ENCODE measurements at regions not wholly inside any gene's neighbourhood (a gene's known extent, or its start where the extent isn't known, plus 50 kb on each side); places are given as distances from the start of the nearest gene placed in this dataset.
"Not testable (repeated sequence)": the region's sequence is repeated elsewhere in the genome, so short reads cannot be mapped to it uniquely, and the experiment has no call there.

GRCh38 chr1:157431751-157432150 is 120.6 kb downstream of the FCRL5 start:
- no peak overlapping the region for H3K4me3 ChIP-seq
- no peaks in the 10 kb centered on the region for H3K4me1 ChIP-seq
- no peaks in the 10 kb centered on the region for H3K9me3 ChIP-seq
- no peaks in the 10 kb centered on the region for H3K36me3 ChIP-seq
- TF ChIP-seq CTCF (IDR thresholded peaks at IDR 0.05): no peak
- no peaks in the 10 kb centered on the region for H3K27me3 ChIP-seq
- FAIRE-seq: no peak
- no peak for ATAC-seq
- WGBS, 2 donors: 77 to 90% methylated on average over 5 of the region's 5 CpGs
- intact Hi-C loops (cut with DNase I): no loop called here
- no peak overlapping the region for H3K27ac ChIP-seq
- no peak for DNase-seq

DNA sequence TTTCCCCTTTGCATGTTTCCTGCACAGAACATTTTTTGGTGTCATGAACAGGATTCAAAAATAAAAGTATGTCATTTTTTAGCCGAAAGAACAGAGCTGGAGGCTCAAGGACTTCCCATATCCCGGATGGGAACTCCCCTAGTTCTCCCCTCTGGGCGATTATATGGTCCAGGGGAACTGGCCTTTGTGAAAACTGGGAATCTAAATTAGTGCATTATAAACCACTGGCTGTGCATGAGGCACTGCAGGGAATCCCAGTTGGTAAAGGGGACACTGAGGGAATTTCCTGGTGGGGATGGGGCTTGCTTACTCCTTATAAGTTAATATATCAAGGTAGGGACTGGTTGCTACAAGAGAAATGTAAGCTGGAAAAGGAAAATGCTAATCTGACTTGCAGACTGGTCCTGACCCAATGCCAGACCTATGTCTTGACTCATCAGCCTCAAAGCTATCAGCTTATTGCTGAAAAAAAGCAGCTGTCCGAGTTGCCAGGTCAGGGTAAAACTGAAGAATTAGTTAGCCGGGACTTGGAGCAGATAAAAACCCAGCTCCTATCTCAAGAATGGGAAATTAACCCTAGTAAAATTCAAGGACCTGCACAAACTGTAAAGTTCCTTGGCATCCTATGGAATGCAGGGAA is 122.6 kb downstream of the FCRL5 start:
- FAIRE-seq: no peak

DNA sequence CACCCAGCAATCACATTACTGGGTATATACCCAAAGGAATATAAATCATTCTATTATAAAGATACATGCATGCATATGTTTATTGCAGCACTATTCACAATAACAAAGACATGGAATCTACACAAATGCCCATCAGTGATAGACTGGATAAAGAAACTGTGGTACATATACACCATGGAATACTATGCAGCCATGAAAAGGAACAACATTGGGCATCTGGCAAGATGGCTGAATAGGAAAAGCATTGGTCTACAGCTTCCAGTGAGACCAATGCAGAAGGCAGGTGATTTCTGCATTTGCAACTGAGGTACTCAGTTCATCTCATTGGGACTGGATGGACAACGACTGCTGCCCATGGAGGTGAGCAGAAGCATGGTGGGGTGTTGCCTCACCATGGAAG is 128.6 kb downstream of the FCRL5 start:
- FAIRE-seq; H3K4me1 ChIP-seq; H3K36me3 ChIP-seq; intact Hi-C loops (cut with DNase I); H3K27ac ChIP-seq; H3K27me3 ChIP-seq; H3K9me3 ChIP-seq; H3K4me3 ChIP-seq; ATAC-seq; DNase-seq: not testable (repeated sequence)
- 93 to 96% methylated on average over 1 of the region's 1 CpG for whole genome bisulfite sequencing, 2 donors

More for the DNA sequence above, 122.6 kb downstream of the FCRL5 start:
- Histone ChIP-seq H3K9me3 (no peaks in the 10 kb centered on the region), H3K27ac (no peak overlapping the region), H3K27me3 (no peaks in the 10 kb centered on the region), H3K36me3 (no peaks in the 10 kb centered on the region), H3K4me3 (no peak overlapping the region), H3K4me1 (no peaks in the 10 kb centered on the region)
- ATAC-seq (no peak), DNase-seq (no peak)
- intact Hi-C loops (cut with DNase I): no loop called here
- 67 to 72% methylated on average over 5 of the region's 5 CpGs for WGBS, 2 donors
- no peak for TF ChIP-seq CTCF (IDR thresholded peaks at IDR 0.05)

DNA sequence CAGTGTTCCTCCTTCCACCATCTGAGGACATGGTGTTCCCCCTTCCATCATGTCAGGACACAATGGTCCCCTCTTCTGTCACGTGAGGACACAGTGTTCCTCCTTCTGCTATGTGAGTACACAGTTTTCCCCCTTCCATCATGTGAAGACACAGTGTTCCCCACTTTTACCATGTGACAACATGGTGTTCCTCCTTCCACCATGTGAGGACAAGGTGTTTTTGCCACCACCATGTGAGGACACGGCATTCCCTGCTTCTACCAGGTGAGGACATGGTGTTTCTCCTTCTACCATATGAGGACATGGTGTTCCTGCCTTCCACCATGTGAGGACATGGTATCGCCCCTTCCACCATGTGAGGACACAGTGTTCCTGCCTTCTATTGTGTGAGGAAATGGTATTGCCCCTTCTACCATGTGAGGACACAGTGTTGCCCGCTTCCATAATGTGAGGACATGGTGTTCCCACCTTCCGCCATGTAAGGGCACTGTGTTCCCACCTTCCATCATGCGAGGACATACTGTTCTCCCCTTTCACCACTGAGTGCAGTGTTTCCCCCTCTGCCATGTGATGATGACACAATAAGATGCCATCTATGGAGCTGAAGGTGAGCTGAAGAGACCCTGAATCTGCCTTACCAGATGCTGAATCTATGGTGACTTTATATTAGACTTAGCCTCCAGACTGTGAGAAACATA is 132.3 kb downstream of the FCRL5 start:
- no peak for TF ChIP-seq CTCF (IDR thresholded peaks at IDR 0.05)
- intact Hi-C loops (cut with DNase I): no loop called here

DNA sequence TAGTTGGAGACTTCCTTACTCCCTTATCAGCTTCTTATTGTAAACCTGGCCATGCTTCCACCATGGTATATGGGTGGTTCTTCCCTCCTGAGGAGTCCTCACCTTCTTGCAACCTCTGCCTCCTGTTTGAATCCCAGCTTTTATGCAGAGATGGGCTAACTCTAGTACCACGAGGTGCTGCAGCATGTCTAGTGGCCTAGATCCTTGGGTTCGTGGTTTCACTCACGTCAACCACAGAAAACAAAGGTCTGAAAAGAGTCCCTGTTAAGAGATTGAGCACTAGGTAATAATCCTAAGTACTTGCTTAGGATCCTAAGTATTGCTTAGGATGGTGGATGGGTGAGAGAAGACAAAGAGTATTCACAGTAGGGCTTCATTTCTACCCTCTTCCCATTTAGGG is 133.7 kb downstream of the FCRL5 start:
- 57 to 68% methylated on average over 3 of the region's 3 CpGs for WGBS, 2 donors
- H3K27me3 ChIP-seq: no peaks in the 10 kb centered on the region
- no peak overlapping the region for H3K27ac ChIP-seq
- ATAC-seq (no peak), DNase-seq (no peak), FAIRE-seq (no peak)
- H3K9me3 ChIP-seq: no peaks in the 10 kb centered on the region
- no peaks in the 10 kb centered on the region for H3K36me3 ChIP-seq
- TF ChIP-seq CTCF (IDR thresholded peaks at IDR 0.05): no peak
- no peak overlapping the region for H3K4me3 ChIP-seq
- H3K4me1 ChIP-seq: no peaks in the 10 kb centered on the region
- intact Hi-C loops (cut with DNase I): no loop called here

More for the DNA sequence above, 132.3 kb downstream of the FCRL5 start:
- no peak for ATAC-seq
- Histone ChIP-seq H3K4me1 (no peaks in the 10 kb centered on the region), H3K36me3 (no peaks in the 10 kb centered on the region), H3K27me3 (no peaks in the 10 kb centered on the region), H3K9me3 (no peaks in the 10 kb centered on the region), H3K27ac (no peak overlapping the region), H3K4me3 (no peak overlapping the region)
- DNase-seq: no peak
- WGBS, 2 donors: 76 to 85% methylated on average over 6 of the region's 6 CpGs
- FAIRE-seq: no peak

All from pancreas (tissue), 10 donors.